HG02678 (cell line): ENCODE measurements at regions not wholly inside any gene's neighbourhood (a gene's known extent, or its start where the extent isn't known, plus 50 kb on each side); places are given as distances from the start of the nearest gene placed in this dataset.

Experiments used
- ATAC-seq: cut with Tn5 transposase; IDR thresholded peaks from one replicate; pipeline ENCODE4 v1.9.1; 2021; ENCODE audit warnings: mild to moderate bottlenecking, moderate library complexity; ENCODE audit not compliant: unreplicated experiment

DNA sequence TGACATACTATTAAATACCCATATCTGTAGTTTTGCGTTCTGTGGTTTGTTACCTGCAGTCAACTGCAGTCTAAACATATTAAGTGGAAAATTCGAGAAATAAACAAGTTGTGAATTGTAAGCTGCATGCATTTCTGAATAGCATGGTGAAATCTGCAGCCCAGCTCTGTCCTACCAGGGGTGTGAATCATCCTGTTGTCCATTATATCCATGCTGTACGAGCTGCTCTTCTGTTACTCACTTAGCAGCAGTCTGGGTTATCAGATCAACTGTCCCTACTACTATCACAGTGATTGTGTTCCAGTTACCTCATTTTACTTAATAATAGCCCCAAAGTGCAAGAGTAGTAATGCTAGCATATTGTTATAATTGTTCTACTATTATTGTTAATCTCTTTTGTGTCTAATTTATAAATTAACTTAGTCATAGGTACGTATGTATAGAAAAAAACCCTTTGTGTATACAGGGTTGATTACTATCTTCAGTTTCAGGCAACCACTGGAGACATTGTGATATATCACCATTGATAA lies 173.7 kb upstream of the FAT4 start:
- no peak for ATAC-seq

DNA sequence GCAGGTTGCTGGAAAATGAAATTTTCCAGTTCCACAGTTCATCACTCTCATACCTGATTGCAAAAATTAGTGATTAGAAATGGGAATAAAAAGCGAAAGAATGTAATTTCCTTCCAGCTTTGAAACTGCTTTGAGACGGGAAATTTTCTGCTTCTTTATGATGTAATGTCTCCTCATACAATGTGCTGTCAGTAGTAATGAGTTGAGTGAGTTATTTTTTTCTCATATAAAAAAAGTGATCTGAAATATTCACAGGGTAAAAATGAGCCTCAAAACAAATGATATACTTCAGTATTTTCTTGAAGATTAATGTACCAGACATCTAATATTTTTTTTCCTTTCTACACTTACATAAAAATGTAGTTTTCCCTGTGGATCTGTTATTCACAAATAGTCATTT lies 179.1 kb upstream of the FAT4 start:
- ATAC-seq: no peak

DNA sequence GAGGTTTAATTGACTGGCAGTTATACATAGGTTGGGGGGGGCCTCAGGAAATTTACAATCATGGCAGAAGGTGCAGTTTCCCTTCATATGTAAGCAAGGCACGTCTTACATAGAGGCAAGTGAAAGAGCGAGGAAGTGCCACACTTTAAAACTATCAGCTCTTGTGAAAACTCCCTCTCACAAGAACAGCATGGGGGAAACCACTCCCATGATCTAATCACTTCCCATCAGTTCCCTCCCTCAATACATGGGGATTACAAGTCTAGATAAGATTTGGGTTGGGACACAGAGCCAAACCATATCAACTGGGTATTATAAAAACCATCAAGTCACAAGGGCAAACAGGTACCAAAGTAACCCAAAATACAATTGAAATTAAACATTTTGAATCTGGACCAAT lies 182.0 kb upstream of the FAT4 start:
- ATAC-seq: no peak

DNA sequence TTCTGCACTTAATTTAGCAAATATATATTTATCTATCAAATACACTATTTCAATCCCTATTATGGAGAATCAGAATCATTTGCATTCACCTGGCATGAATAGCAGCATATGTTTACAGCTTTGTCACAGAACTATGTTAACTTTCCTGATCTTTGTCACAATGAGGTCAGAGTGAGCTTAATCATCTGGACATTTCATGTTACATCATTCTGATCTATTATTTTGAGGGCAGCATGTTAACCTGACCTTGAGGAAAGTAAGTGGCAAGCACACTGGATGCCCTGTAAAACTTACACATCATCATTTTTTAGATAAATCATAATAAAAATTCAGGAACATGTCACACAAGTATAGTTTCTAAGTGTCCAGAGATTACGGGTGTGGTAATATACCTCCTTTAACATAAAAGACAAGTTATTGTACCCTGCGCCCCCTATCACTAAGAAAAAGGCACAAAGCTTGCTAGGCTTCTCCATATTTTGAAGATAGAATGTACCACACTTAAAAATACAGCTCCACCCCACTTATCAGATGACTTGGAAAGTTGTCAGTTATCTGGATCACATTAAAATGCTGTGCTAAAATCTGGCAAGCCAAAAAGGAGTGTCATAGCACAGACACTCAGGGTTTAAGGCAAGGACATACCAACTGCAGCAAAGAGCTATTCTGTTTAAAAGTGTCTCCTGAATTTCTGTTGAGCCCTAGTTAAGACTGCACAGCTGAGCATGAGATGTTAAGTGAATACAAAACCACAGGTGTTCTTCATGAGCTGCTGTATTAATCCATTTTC lies 182.7 kb upstream of the FAT4 start:
- ATAC-seq: no peak

DNA sequence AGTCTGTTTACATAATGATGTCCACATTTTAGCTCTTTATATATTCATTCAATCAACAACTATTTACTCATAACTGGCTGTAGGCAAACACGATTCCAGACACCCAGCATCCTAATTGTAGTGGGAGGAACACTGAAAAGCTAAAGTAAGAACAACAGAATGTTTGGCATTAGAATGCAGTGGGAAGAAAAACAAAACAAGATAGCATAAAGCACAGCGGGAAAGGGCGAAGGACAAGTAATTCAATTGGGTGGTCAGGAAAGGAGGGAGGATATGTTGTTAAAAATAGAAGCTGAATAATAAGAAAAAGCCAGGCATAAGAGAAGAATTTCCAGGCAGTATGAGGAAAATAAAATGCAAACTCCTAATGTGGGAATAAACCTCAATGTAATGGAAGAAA lies 189.5 kb upstream of the FAT4 start:
- no peak for ATAC-seq

DNA sequence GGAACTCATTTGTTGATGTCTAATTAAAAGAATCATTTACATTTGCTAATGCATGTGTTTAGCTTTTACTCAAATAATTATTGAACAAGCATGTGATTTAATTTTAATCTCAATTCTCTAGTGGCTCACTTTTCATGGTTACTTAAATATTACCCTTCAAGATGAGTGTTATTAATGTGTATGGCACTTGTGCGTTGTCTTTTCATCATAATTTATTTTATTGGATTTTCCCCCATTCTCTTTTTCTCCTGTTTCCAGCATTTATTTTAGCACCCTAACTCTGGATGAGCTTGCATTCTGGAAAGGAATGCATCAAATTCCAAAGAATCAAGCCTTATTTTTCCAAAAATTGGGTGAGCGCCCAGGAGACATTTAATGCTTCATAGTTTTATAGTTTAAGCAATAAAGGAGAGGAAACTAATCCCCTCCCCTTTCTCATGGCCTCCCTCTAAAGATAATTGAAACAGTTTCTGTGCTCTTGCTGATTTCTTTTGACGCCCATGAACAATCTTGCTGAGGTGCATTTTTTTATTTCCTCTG lies 191.1 kb upstream of the FAT4 start:
- ATAC-seq: no peak

DNA sequence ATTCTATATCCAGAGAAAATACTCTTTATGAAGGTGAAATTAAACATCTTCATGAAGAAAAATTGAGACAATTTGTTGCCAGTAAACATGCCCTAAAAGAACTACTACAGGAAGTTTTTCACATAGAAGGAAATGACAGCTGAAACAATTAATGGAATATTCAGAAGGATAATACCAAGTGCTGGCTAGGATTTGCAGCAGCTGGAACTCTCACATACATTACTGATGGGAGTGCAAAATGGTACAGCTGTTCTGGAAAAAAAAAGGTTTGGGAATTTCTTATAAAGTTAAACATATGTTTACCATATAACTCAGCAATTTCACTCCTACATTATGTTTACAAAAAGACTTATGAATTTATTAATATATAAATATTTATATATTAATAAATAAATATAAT lies 193.2 kb upstream of the FAT4 start:
- ATAC-seq: no peak

DNA sequence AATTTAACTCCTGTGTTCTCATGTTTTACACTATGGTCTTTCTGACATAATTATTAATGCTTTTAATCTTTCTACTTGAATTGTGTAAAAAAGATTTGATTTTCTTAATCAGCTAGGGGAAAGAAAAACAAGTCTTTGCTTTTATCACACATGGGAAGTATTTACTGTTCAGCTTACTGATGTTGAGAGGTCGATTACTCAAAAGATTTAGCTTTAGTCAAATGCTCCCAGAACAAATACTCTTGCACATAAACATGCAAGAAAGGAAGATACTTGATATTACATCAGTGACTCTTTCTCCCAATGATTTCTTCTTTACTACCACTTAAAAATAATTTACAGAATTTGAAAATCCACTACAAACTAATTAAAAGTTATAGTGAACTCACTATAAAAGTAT lies 198.3 kb upstream of the FAT4 start:
- ATAC-seq: no peak

DNA sequence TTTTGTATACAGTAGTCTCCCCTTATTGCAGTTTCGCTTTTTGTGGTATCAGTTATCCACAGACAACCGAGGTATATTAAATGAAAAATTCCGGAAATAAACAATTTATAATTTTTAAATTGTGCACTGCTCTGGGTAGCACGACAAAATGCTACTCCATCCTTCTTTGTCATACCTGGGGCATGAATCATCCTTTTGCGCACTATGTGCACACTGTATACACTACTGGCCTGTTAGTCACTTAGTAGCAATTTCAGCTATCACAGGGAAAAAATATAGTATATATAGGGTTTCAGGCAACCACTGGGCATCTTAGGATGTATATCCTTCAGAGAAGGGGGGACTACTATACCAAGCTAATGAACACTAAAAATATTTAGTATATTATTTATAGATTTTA lies 198.8 kb upstream of the FAT4 start:
- ATAC-seq: no peak

DNA sequence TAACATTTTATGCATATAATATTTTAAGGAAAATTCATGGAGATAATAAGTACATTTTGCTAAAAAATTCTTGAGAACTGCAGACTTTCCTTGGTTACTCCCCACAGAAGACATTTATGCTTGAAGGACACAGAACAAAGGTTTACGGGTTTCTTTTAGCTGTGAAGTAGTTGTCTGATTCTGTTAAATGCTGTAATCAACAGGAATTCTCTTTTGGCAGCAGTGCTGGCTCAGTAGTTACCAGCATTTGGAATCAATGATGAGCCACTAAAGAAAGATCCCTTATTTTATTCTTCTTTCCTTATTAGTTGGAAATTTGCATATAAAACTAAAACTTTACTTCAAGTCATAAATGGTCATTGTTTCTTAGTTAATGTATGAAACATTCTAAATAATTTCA lies 199.3 kb upstream of the FAT4 start:
- no peak for ATAC-seq

DNA sequence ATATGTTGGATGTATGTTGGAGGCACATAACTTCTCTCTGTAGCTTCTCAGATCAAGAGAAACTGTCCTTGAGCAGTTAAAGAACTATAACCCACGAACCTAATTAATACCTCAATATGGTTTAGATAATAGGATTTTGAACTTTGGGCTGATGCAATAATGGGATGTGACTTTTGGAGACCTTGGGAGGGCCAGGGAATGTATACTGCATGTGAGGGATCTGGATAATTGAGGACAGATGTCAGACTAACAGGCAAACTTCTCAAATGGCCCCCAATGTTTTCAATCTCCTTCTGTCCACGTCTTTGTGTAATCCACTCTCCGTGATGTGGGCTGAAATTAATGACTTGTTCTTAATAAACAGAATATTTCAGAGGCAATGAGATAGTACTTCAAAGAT lies 202.2 kb upstream of the FAT4 start:
- no peak for ATAC-seq

DNA sequence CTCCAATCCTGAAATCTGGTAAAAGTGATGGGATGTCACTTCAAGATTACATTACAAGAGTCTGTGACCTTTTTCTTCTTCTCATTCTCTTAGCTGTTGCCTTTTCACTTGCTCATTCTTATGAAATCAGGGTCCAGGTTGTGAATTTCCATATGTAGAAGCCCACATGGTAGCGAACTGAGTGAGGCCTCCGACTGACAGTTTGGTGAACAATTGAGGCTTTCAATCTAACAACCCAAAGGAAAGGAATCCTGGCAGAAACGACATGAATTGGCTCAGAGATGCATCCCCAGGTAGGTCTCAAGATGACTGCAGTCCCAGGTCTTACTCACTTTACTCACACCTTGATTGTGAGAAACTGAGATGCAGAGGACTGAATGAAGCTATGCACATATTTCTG lies 203.4 kb upstream of the FAT4 start:
- no peak for ATAC-seq

DNA sequence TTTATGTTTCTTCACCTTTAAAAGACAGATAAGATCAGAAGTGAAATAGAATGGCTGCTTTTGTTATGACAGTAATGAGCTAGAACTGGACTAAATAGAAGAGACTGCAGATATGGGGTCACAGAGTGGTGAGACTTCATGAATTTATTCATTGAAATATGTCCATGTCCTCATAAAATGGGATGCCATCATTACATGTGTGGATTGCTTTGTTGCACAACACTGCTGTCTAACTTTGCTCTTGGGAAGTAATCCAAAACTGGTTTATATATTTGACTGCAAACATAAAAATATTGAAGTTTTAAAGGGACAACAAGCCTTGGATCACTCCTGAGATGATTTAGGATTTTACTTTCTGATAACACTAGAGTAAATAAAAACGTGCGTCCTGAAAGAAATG lies 209.2 kb upstream of the FAT4 start:
- no peak for ATAC-seq

DNA sequence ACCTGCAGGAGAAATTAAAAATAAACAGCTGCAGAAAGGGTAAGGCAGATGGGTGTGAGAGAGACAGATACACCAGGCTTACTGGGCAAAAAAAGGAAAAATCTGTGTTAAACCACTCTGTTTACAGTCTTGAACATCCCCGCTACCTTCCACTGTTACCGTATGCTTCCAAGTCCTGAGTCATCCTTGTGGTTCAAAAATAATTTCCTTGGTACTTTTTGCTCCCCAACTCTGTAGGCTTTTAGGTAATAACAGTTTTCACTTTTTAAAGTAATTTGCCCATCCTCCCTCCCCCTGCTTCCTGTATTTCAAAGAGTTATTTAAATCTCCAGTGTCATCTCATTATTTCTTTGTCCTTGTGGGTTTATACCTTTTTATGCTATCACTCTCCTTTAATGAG lies 210.1 kb upstream of the FAT4 start:
- ATAC-seq: no peak

DNA sequence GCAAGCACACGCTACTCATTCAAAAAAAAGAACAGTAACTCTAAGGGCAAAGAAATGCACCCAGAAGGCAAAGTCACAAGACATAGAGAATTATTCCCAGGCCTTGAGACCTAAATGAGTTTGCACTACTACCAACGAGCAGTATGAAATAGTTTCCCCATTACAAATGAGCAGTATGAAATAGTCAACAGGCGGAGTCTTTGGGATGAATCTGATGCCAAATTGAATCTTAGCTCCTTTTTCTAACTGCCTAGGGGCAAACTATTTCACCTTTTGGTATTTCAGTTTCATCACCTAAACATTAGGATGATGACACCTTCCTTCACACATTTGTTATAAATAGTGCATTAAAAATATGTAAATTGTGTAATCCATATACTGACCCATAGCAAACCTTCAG lies 213.0 kb upstream of the FAT4 start:
- no peak for ATAC-seq

DNA sequence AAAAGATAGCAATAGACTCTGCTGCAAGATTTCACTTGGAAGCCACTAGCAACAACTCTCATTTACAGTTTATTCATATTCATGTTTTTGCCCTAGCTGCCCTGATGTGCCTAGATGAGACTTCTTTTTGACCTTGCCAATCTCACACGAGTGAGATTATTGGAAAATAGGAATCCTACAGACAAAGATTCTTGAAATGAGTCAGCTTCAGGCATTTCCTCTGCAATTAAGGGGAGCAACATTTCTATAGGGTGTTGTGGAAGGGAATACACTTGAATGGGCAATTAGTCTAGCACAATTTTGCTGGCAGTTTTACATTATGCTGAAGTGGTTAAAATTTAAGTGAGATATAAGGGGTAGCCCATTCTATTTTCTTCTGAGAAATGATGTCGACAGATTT lies 217.0 kb upstream of the FAT4 start:
- no peak for ATAC-seq

DNA sequence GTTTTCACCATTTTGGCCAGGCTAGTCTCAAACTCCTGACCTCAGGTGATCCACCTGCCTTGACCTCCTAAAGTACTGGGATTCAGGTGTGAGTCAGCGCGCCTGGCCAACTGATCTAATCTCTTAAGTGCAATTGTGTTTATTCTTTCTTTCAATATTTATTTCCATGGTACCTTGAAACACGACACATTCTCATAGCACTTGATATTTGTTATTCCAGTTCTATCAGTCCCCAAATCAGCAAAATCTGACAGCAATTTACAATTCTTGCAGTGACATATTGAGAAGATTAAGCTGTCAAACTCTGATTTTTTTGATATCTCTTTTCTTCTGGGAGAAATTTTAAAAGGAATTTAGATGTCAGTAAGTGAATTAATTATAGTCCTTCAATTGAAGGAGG lies 218.1 kb upstream of the FAT4 start:
- ATAC-seq: no peak

DNA sequence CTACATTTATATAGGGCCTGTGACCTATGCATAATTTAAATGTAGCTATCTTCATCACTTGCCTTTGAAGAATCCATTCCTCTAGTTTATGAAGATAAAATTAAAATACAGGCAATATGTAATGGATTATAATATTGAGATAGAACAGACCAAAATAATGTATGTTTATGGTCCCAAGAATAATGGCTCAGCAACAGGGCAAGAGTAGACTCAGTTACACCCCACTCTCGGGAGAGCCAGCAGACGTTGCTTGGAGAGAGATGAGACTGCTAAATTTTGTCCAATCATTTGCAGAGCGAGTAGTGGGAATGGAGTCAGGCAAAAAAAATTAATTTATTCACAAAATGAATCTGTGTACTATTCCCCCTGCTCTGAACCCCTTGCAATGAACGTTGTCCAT lies 223.2 kb upstream of the FAT4 start:
- no peak for ATAC-seq

DNA sequence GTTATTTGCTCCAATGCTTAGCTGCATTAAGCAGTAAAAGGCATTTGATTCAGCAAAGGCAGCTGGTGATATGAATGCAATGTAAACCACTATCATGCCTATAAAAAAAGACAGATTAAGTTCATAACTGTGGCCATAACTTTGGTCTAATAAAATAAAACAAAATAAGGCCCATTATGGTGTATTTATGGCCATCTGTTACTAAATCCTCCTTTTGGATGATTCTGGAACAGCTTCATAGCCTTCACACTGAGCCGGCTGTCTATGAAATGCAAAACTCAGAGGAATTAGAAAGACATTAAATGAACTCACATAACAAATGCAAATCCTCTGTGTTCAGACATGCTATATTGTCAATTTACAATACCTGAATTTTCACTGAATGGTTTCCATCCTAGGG lies 223.7 kb upstream of the FAT4 start:
- no peak for ATAC-seq

DNA sequence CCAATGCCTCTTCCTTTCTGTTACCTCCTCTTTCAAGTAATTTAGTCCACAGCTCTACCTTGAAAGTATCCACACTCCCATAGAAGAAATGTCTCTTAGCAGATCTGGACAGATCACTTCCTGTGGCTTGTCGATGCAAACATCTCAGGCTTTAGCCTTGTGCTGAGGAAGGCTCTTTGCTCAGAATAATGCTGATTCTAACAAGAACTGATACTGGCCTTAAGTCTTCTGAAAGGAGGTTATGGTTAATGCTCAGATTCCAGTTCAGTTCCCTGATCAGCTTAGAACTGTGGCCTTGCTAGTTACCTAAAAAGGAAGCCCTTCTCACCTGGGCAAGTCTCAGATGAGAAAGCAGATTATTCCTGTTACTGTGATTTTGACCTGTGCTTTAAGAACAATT lies 230.1 kb upstream of the FAT4 start:
- ATAC-seq: no peak

DNA sequence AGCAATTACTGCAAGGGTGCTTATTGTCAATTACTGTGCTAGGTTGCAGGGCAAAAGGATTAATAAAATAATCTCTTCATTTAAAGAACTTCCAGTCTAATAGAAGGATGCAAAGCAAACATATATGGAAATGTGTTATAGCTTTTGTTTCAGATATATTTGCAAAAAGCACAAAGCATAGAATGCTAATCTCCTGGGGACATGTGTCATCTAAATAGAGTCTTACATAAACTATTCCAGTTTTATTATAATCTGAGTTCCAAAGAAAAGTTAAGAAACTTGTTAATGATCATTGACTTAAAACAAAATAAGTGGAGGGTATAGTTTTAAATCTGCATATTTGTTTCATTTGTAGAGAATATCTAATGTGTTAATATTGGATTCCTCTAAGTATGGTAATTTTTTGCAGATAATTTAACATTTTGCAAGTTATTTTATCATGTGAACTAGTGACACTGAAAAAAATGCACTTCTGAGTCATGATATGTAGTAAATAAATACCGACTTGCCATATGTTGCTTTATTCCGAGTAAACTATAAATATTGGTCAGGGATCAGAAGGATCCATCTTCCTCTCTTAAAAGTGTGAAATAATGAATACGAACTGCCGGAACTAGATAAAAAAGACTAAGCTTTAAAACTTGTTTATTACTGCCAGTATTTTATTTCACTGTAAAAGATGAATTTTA lies 231.9 kb upstream of the FAT4 start:
- ATAC-seq: no peak

DNA sequence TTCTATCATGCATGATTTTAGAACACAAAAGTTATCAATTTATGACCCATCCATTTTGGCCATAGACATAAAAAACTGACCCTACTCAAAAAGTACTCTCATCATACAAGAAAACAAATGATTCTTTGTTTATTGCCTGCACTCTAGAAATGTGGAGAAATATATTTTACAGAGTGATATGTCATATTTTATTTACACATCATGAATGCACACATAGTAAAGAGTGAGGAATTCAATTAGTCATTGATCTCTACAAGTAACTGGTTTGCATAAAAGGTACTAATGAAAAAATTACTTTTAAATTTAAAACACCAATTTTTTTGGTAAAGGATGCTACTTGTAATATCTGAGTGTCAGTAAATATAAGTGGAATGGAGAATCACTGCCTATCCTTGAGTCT lies 242.5 kb upstream of the FAT4 start:
- no peak for ATAC-seq
